AG04450 (cell line): ENCODE measurements at regions not wholly inside any gene's neighbourhood (a gene's known extent, or its start where the extent isn't known, plus 50 kb on each side); places are given as distances from the start of the nearest gene placed in this dataset.

Experiments used
- CTCF ChIA-PET: fragments of 300-600, 350-600 bp; formaldehyde crosslinking; extraction: SDS; loops from one replicate; lab custom pipeline; 2022; ENCODE audit warnings: antibody characterized with exemption, inconsistent platforms; lab: Charles Lee
- POLR2A ChIA-PET: fragments of 350-600 bp; formaldehyde crosslinking; extraction: SDS; loops from one replicate; lab custom pipeline; 2021; ENCODE audit warnings: antibody characterized with exemption, inconsistent platforms; lab: Yijun Ruan, JAX
- DNase-seq: peaks from one replicate; pipeline ENCODE4 v3.0.0-alpha.2; 2011; ENCODE audit warnings: low read depth, low spot score
- H3K27ac ChIP-seq: one replicate; pipeline ENCODE4 v1.5.1; 2012; ENCODE audit warnings: low read depth, low read length, control low read depth
- H3K27me3 ChIP-seq: one replicate; pipeline ENCODE4 v1.6.0; 2012; ENCODE audit warnings: low read length; ENCODE audit not compliant: control insufficient read depth, insufficient read depth
- H3K4me3 ChIP-seq: 2 replicates; pipeline ENCODE4 v1.5.1; 2011; ENCODE audit warnings: mild to moderate bottlenecking, low read depth, low read length, control low read depth
- H3K9me3 ChIP-seq: 2 replicates; pipeline ENCODE4 v1.5.1; 2012; ENCODE audit warnings: low read length; ENCODE audit not compliant: control insufficient read depth, insufficient read depth
- CTCF ChIP-seq: IDR thresholded peaks from 2 replicates; pipeline ENCODE4 v1.5.1; 2011; ENCODE audit warnings: low read depth, low read length, control low read depth, inconsistent platforms

- no peaks in the 10 kb centered on the region for H3K9me3 ChIP-seq
- no peaks in the 10 kb centered on the region for H3K27me3 ChIP-seq
- DNase-seq, result no peak
- peak overlapping the region; percentile 22 for H3K27ac ChIP-seq
- ChIA-PET POLR2A (no interaction called here), CTCF (interaction anchor here (0.8 to 1.5 kb wide), 3 partner anchors 9 to 15 kb away, joined by 3 to 7 read pairs (median 3); no protein-coding TSS in a partner anchor)
- TF ChIP-seq CTCF, result no peak; the same call in 1 of the 2 replicates
- H3K4me3 ChIP-seq, result no peak overlapping the region
These were observed 291.8 kb downstream of the AASDHPPT start for GRCh38 chr11:106369224-106369623.

- Histone ChIP-seq H3K27ac (no peak overlapping the region), H3K4me3 (no peak overlapping the region), H3K27me3 (no peaks in the 10 kb centered on the region), H3K9me3 (no peaks in the 10 kb centered on the region)
- no peak for TF ChIP-seq CTCF
- CTCF ChIA-PET, result interaction anchor here (0.9 kb wide), 1 partner anchor 10 kb away, joined by 3 read pairs; no protein-coding TSS in a partner anchor
- DNase-seq, result no peak
- POLR2A ChIA-PET, result no interaction called here
These were observed 301.2 kb downstream of the AASDHPPT start for GRCh38 chr11:106378513-106379179.

GRCh38 chr11:106379265-106379664, 301.8 kb downstream of the AASDHPPT start:
- Histone ChIP-seq H3K4me3 (no peak overlapping the region), H3K27ac (no peak overlapping the region), H3K9me3 (no peaks in the 10 kb centered on the region), H3K27me3 (no peaks in the 10 kb centered on the region)
- TF ChIP-seq CTCF, result no peak
- POLR2A ChIA-PET, result no interaction called here
- CTCF ChIA-PET, result no interaction called here
- no peak for DNase-seq

- POLR2A ChIA-PET, result no interaction called here
- no peaks in the 10 kb centered on the region for H3K27me3 ChIP-seq
- CTCF ChIA-PET, result no interaction called here
- no peak overlapping the region for H3K4me3 ChIP-seq
- no peaks in the 10 kb centered on the region for H3K9me3 ChIP-seq
- no peak for DNase-seq
- TF ChIP-seq CTCF, result no peak
- no peak overlapping the region for H3K27ac ChIP-seq
These were observed 302.2 kb downstream of the AASDHPPT start for GRCh38 chr11:106379712-106380111.

- no peak for DNase-seq
- no peak overlapping the region for H3K4me3 ChIP-seq
- no peaks in the 10 kb centered on the region for H3K27me3 ChIP-seq
- POLR2A ChIA-PET, result no interaction called here
- no peak for TF ChIP-seq CTCF
- no peaks in the 10 kb centered on the region; the same call in 1 of the 2 replicates for H3K9me3 ChIP-seq
- CTCF ChIA-PET, result no interaction called here
- no peak overlapping the region for H3K27ac ChIP-seq
These were observed 304.4 kb downstream of the AASDHPPT start for GRCh38 chr11:106381895-106382294.
